ENCODE measurements at regions not wholly inside any gene's neighbourhood (a gene's known extent, or its start where the extent isn't known, plus 50 kb on each side); places are given as distances from the start of the nearest gene placed in this dataset.

DNA sequence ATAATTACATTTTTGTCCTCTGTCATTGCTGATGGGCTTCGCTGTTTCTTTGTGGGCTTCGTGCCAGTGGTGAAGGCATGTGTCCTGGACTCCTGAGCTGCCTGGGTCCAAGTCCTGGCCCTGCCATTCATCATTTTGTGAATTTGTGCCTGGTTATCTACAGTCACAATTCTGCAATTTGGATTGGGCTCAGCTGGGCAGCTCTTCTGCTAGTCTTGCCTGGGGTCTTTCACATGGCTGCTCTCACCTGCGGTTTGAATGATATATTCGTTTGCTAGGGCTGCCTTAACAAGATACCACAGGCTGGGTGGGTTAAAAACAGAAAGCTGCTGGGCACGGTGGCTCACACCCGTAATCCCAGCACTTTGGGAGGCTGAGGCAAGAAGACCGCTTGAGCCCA lies 192.7 kb upstream of the IER5L start:
- TF ChIP-seq POLR2AphosphoS5 (IDR thresholded peaks at IDR 0.05; ENCODE audit: low read depth) = no peak
- TF ChIP-seq SPI1 (IDR thresholded peaks at IDR 0.05; ENCODE audit: borderline replicate concordance, low read depth) = no peak
- no peak for TF ChIP-seq GABPA (IDR thresholded peaks at IDR 0.05; ENCODE audit: low read depth)
- TF ChIP-seq, protein P1, sequence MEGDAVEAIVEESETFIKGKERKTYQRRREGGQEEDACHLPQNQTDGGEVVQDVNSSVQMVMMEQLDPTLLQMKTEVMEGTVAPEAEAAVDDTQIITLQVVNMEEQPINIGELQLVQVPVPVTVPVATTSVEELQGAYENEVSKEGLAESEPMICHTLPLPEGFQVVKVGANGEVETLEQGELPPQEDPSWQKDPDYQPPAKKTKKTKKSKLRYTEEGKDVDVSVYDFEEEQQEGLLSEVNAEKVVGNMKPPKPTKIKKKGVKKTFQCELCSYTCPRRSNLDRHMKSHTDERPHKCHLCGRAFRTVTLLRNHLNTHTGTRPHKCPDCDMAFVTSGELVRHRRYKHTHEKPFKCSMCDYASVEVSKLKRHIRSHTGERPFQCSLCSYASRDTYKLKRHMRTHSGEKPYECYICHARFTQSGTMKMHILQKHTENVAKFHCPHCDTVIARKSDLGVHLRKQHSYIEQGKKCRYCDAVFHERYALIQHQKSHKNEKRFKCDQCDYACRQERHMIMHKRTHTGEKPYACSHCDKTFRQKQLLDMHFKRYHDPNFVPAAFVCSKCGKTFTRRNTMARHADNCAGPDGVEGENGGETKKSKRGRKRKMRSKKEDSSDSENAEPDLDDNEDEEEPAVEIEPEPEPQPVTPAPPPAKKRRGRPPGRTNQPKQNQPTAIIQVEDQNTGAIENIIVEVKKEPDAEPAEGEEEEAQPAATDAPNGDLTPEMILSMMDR (IDR thresholded peaks at IDR 0.05; ENCODE audit: insufficient read depth, low read length) = no peak
- TF ChIP-seq, protein P2, sequence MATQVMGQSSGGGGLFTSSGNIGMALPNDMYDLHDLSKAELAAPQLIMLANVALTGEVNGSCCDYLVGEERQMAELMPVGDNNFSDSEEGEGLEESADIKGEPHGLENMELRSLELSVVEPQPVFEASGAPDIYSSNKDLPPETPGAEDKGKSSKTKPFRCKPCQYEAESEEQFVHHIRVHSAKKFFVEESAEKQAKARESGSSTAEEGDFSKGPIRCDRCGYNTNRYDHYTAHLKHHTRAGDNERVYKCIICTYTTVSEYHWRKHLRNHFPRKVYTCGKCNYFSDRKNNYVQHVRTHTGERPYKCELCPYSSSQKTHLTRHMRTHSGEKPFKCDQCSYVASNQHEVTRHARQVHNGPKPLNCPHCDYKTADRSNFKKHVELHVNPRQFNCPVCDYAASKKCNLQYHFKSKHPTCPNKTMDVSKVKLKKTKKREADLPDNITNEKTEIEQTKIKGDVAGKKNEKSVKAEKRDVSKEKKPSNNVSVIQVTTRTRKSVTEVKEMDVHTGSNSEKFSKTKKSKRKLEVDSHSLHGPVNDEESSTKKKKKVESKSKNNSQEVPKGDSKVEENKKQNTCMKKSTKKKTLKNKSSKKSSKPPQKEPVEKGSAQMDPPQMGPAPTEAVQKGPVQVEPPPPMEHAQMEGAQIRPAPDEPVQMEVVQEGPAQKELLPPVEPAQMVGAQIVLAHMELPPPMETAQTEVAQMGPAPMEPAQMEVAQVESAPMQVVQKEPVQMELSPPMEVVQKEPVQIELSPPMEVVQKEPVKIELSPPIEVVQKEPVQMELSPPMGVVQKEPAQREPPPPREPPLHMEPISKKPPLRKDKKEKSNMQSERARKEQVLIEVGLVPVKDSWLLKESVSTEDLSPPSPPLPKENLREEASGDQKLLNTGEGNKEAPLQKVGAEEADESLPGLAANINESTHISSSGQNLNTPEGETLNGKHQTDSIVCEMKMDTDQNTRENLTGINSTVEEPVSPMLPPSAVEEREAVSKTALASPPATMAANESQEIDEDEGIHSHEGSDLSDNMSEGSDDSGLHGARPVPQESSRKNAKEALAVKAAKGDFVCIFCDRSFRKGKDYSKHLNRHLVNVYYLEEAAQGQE (IDR thresholded peaks at IDR 0.05; ENCODE audit: insufficient replicate concordance, low read depth) = no peak
- Histone ChIP-seq H3K4me3 (replicated peaks; ENCODE audit: insufficient read depth, low read length) (no peak overlapping the region), H3K27ac (replicated peaks) (no peak overlapping the region), H3K27me3 (ENCODE audit: insufficient read depth, poor library complexity, severe bottlenecking) (no peaks in the 10 kb centered on the region)
- no peak for DNase-seq (ENCODE audit: low read depth in 1 of 2, low spot score in 1 of 2)

DNA sequence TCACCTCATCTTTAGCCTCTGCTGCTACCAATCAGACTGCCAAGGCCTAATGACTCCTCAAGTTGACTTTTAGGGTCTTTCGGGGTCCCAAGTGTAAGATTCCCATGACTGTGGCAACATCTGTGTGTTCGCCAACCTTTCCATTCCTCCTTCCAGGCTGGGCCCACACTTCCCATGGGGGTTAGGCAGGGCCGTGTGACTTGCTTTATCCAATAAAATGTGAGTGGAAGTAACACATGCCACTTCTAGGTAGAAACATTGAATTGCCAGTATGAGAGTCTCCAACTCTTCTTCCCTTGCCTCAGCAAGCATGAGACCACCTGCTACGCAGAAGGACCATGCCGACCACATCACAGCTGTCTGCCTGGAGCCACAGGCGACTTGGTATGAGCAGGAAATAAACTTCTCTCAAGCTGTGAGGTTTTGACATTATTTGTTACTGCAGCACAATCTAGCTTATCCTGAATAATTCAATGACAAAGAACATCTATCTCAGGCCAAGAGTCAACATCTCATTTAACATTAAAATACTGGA lies 190.4 kb upstream of the IER5L start:
- Histone ChIP-seq H3K4me3 (replicated peaks; ENCODE audit: insufficient read depth, low read length) (no peak overlapping the region), H3K27me3 (ENCODE audit: insufficient read depth, poor library complexity, severe bottlenecking) (no peaks in the 10 kb centered on the region), H3K27ac (replicated peaks) (no peak overlapping the region)
- no peak for TF ChIP-seq GABPA (IDR thresholded peaks at IDR 0.05; ENCODE audit: low read depth)
- no peak for TF ChIP-seq POLR2AphosphoS5 (IDR thresholded peaks at IDR 0.05; ENCODE audit: low read depth)
- TF ChIP-seq, protein P2 (IDR thresholded peaks at IDR 0.05; ENCODE audit: insufficient replicate concordance, low read depth) = no peak
- TF ChIP-seq, protein P1 (IDR thresholded peaks at IDR 0.05; ENCODE audit: insufficient read depth, low read length) = no peak
- no peak for TF ChIP-seq SPI1 (IDR thresholded peaks at IDR 0.05; ENCODE audit: borderline replicate concordance, low read depth)
- no peak for DNase-seq (ENCODE audit: low read depth in 1 of 2, low spot score in 1 of 2)

DNA sequence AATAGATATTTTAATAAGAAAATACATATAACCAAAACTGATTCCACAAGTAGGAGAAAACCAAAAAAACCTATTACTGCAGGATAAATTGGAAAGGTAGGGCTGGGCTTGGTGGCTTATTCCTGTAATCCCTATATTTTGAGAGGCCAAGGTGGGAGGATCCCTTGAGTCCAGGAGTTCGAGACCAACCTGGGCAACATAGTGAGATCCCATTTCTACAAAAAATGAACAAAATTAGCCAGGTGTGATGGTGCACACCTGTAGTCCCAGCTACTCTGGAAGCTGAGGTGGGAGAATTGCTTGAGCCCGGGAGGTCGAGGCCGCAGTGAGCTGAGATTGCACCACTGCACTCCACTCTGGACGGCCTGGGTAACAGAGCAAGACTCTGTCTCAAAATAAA lies 189.2 kb upstream of the IER5L start:
- TF ChIP-seq GABPA (IDR thresholded peaks at IDR 0.05; ENCODE audit: low read depth) (no peak), SPI1 (IDR thresholded peaks at IDR 0.05; ENCODE audit: borderline replicate concordance, low read depth) (no peak), POLR2AphosphoS5 (IDR thresholded peaks at IDR 0.05; ENCODE audit: low read depth) (no peak)
- TF ChIP-seq, protein P2 (IDR thresholded peaks at IDR 0.05; ENCODE audit: insufficient replicate concordance, low read depth) = no peak
- TF ChIP-seq, protein P1 (IDR thresholded peaks at IDR 0.05; ENCODE audit: insufficient read depth, low read length) = no peak
- no peak overlapping the region for H3K4me3 ChIP-seq (replicated peaks; ENCODE audit: insufficient read depth, low read length)
- no peaks in the 10 kb centered on the region for H3K27me3 ChIP-seq (ENCODE audit: insufficient read depth, poor library complexity, severe bottlenecking)
- no peak overlapping the region for H3K27ac ChIP-seq (replicated peaks)
- DNase-seq (ENCODE audit: low read depth in 1 of 2, low spot score in 1 of 2) = no peak

Measured in HL-60 (cell line).